ENCODE measurements at regions not wholly inside any gene's neighbourhood (a gene's known extent, or its start where the extent isn't known, plus 50 kb on each side); places are given as distances from the start of the nearest gene placed in this dataset.

DNA sequence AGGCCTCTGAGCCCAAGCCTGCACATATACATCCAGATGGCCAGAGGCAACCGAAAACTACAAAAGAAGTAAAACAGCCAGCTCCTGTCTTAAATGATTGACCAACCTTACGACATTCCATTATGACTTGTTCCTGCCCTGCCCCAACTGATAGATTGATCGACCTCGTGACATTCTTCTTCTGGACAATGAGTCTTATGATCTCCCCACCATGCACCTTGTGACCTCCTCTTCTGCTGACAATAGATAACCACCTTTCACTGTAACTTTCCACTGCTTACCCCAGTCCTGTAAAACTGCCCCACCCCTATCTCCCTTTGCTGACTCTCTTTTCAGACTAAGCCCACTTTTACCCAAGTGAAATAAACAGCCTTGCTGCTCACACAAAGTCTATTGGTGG is 670.0 kb upstream of the PKDCC start:
- H3K4me3 Mint-ChIP-seq (ENCODE audit: unreplicated experiment): no peak overlapping the region
- H3K27me3 ChIP-seq (ENCODE audit: insufficient read depth, low read length): no peaks in the 10 kb centered on the region
- FAIRE-seq: no peak
- H3K4me1 Mint-ChIP-seq (ENCODE audit: low read depth, unreplicated experiment): no peaks in the 10 kb centered on the region
- H3K4me2 ChIP-seq (ENCODE audit: low read length): no peak overlapping the region
- no peaks in the 10 kb centered on the region for H3K4me1 ChIP-seq (ENCODE audit: insufficient read depth, low read length)
- no peaks in the 10 kb centered on the region for H3K9me3 ChIP-seq (ENCODE audit: insufficient read depth, low read depth, low read length)
- no peak for DNase-seq (ENCODE audit: low read depth)
- H3K4me3 ChIP-seq (ENCODE audit: insufficient read depth, low read depth, low read length): no peak overlapping the region
- H3K79me2 ChIP-seq (ENCODE audit: insufficient read depth, low read length): no peaks in the 10 kb centered on the region
- no peaks in the 10 kb centered on the region for H3K9me3 Mint-ChIP-seq (ENCODE audit: unreplicated experiment)
- H2AFZ ChIP-seq (ENCODE audit: low read depth, low read length): no peak overlapping the region
- H3K27me3 Mint-ChIP-seq (ENCODE audit: low read depth, unreplicated experiment): no peaks in the 10 kb centered on the region
- no peak overlapping the region for H3K27ac Mint-ChIP-seq (ENCODE audit: unreplicated experiment)
- no peak overlapping the region for H3K9ac ChIP-seq (ENCODE audit: low read length)
- H3K36me3 ChIP-seq (ENCODE audit: insufficient read depth, low read length): no peaks in the 10 kb centered on the region
- H3K36me3 Mint-ChIP-seq (ENCODE audit: low read depth, unreplicated experiment): no peaks in the 10 kb centered on the region
- H3K27ac ChIP-seq (ENCODE audit: low read depth, low read length): no peak overlapping the region
- TF ChIP-seq, protein P1, sequence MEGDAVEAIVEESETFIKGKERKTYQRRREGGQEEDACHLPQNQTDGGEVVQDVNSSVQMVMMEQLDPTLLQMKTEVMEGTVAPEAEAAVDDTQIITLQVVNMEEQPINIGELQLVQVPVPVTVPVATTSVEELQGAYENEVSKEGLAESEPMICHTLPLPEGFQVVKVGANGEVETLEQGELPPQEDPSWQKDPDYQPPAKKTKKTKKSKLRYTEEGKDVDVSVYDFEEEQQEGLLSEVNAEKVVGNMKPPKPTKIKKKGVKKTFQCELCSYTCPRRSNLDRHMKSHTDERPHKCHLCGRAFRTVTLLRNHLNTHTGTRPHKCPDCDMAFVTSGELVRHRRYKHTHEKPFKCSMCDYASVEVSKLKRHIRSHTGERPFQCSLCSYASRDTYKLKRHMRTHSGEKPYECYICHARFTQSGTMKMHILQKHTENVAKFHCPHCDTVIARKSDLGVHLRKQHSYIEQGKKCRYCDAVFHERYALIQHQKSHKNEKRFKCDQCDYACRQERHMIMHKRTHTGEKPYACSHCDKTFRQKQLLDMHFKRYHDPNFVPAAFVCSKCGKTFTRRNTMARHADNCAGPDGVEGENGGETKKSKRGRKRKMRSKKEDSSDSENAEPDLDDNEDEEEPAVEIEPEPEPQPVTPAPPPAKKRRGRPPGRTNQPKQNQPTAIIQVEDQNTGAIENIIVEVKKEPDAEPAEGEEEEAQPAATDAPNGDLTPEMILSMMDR (IDR thresholded peaks at IDR 0.05; ENCODE audit: insufficient read depth, low read depth, low read length): no peak
- no peak for TF ChIP-seq EZH2 (IDR thresholded peaks at IDR 0.05; ENCODE audit: insufficient read depth, low read length)
- no peaks in the 10 kb centered on the region for H4K20me1 ChIP-seq (ENCODE audit: insufficient read depth, low read length)

DNA sequence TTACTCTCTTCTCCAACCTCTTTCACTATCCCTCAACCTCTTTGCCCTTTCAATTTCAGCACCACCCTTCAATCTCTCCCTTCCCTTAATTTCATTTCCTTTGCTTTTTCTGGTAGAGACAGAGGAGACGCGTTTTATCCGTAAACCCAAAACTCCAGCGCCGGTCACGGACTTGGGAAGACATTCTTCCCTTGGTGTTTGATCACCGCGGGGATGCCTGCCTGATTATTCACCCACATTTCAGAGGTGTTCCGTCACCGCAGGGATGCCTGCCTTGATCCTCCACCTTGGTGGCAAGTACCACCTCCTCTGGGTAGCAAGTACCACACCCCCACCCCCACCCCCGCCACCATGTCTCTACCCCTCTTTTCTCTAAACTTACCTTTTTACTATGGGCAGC is 669.4 kb upstream of the PKDCC start:
- Histone ChIP-seq H3K4me1 (ENCODE audit: insufficient read depth, low read length) (no peaks in the 10 kb centered on the region), H3K4me3 (ENCODE audit: insufficient read depth, low read depth, low read length) (no peak overlapping the region), H3K4me2 (ENCODE audit: low read length) (no peak overlapping the region), H3K9me3 (ENCODE audit: insufficient read depth, low read depth, low read length) (no peaks in the 10 kb centered on the region), H2AFZ (ENCODE audit: low read depth, low read length) (no peak overlapping the region), H3K9ac (ENCODE audit: low read length) (no peak overlapping the region), H3K27ac (ENCODE audit: low read depth, low read length) (no peak overlapping the region), H3K36me3 (ENCODE audit: insufficient read depth, low read length) (no peaks in the 10 kb centered on the region), H3K27me3 (ENCODE audit: insufficient read depth, low read length) (no peaks in the 10 kb centered on the region), H3K79me2 (ENCODE audit: insufficient read depth, low read length) (no peaks in the 10 kb centered on the region), H4K20me1 (ENCODE audit: insufficient read depth, low read length) (no peaks in the 10 kb centered on the region)
- Mint-ChIP-seq H3K27me3 (ENCODE audit: low read depth, unreplicated experiment) (no peaks in the 10 kb centered on the region), H3K27ac (ENCODE audit: unreplicated experiment) (no peak overlapping the region), H3K4me3 (ENCODE audit: unreplicated experiment) (no peak overlapping the region), H3K36me3 (ENCODE audit: low read depth, unreplicated experiment) (no peaks in the 10 kb centered on the region), H3K9me3 (ENCODE audit: unreplicated experiment) (no peaks in the 10 kb centered on the region), H3K4me1 (ENCODE audit: low read depth, unreplicated experiment) (no peaks in the 10 kb centered on the region)
- DNase-seq (ENCODE audit: low read depth): no peak
- no peak for FAIRE-seq
- no peak for TF ChIP-seq EZH2 (IDR thresholded peaks at IDR 0.05; ENCODE audit: insufficient read depth, low read length)
- TF ChIP-seq, protein P1 (IDR thresholded peaks at IDR 0.05; ENCODE audit: insufficient read depth, low read depth, low read length): no peak

DNA sequence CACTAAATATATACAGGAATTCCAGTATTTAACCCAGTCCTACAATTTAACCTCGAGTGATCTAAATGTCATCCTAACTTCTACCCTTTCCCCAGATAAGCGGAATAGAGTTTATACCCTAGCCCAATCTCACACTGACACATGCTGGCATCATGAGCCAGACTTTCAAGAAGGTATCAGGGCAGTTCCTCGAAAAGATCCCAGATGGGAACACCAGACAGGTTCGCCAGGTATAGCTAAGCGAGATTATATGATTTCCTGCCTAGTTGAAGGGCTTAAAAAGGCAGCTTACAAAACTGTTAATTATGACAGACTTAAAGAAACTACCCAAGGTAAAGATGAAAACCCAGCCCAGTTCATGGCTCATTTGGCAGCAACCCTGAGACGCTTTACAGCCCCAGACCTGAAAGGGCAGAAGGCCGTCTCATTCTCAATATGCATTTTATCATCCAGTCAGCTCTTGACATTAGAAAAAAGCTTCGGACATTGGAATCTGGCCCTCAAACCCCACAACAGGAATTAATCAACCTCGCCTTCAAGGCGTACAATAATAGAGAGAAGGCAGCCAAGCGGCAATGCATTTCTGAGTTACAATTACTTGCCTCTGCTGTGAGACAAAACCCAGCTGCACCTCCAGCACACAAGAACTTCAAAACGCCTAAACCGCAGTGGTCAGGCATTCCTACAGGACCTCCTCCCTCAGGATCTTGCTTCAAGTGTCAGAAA is 668.2 kb upstream of the PKDCC start:
- H3K9ac ChIP-seq (ENCODE audit: low read length): no peak overlapping the region
- no peaks in the 10 kb centered on the region for H3K4me1 Mint-ChIP-seq (ENCODE audit: low read depth, unreplicated experiment)
- no peaks in the 10 kb centered on the region for H3K27me3 Mint-ChIP-seq (ENCODE audit: low read depth, unreplicated experiment)
- FAIRE-seq (no peak), DNase-seq (ENCODE audit: low read depth) (no peak)
- no peaks in the 10 kb centered on the region for H3K4me1 ChIP-seq (ENCODE audit: insufficient read depth, low read length)
- H3K4me3 Mint-ChIP-seq (ENCODE audit: unreplicated experiment): no peak overlapping the region
- no peaks in the 10 kb centered on the region for H3K36me3 Mint-ChIP-seq (ENCODE audit: low read depth, unreplicated experiment)
- no peaks in the 10 kb centered on the region for H3K27me3 ChIP-seq (ENCODE audit: insufficient read depth, low read length)
- no peaks in the 10 kb centered on the region for H3K79me2 ChIP-seq (ENCODE audit: insufficient read depth, low read length)
- H2AFZ ChIP-seq (ENCODE audit: low read depth, low read length): no peak overlapping the region
- H3K4me3 ChIP-seq (ENCODE audit: insufficient read depth, low read depth, low read length): no peak overlapping the region
- TF ChIP-seq, protein P1 (IDR thresholded peaks at IDR 0.05; ENCODE audit: insufficient read depth, low read depth, low read length): no peak
- TF ChIP-seq EZH2 (IDR thresholded peaks at IDR 0.05; ENCODE audit: insufficient read depth, low read length): no peak
- H4K20me1 ChIP-seq (ENCODE audit: insufficient read depth, low read length): no peaks in the 10 kb centered on the region
- H3K27ac Mint-ChIP-seq (ENCODE audit: unreplicated experiment): no peak overlapping the region
- no peak overlapping the region for H3K4me2 ChIP-seq (ENCODE audit: low read length)
- no peaks in the 10 kb centered on the region for H3K9me3 ChIP-seq (ENCODE audit: insufficient read depth, low read depth, low read length)
- no peaks in the 10 kb centered on the region for H3K36me3 ChIP-seq (ENCODE audit: insufficient read depth, low read length)
- no peaks in the 10 kb centered on the region for H3K9me3 Mint-ChIP-seq (ENCODE audit: unreplicated experiment)
- no peak overlapping the region for H3K27ac ChIP-seq (ENCODE audit: low read depth, low read length)

All from astrocyte (in vitro differentiated cells and primary cell).